GM21576 (cell line): ENCODE measurements at regions not wholly inside any gene's neighbourhood (a gene's known extent, or its start where the extent isn't known, plus 50 kb on each side); places are given as distances from the start of the nearest gene placed in this dataset.

ENCODE experiments used
- ATAC-seq: cut with Tn5 transposase; IDR thresholded peaks from one replicate; pipeline ENCODE4 v1.9.1; 2021; ENCODE audit warnings: mild to moderate bottlenecking, moderate library complexity; ENCODE audit not compliant: unreplicated experiment

- ATAC-seq, result no peak
Observed at GRCh38 chr1:103171041-103171590, 62.8 kb upstream of the COL11A1 start.

GRCh38 chr1:103170609-103171008, 62.3 kb upstream of the COL11A1 start:
- ATAC-seq, result no peak

- ATAC-seq, result no peak
Observed at GRCh38 chr1:103162360-103162759, 54.0 kb upstream of the COL11A1 start.

GRCh38 chr1:103160281-103160680, 52.0 kb upstream of the COL11A1 start:
- ATAC-seq, result no peak
